G401 (cell line): ENCODE measurements at regions not wholly inside any gene's neighbourhood (a gene's known extent, or its start where the extent isn't known, plus 50 kb on each side); places are given as distances from the start of the nearest gene placed in this dataset.

Source experiments
- DNase-seq: peaks from one replicate; pipeline ENCODE4 v3.0.0-alpha.2; 2015; ENCODE audit warnings: low spot score
- in situ Hi-C: cut with HindIII; loops from 2 replicates; pipeline ENCODE4 v1.10.0; 2016; ENCODE audit warnings: low sequenced_read_pairs, mixed read lengths

- no peak for DNase-seq
- in situ Hi-C loops: no loop called here
Measured at GRCh38 chr16:85262558-85263238, 150.4 kb upstream of the CIBAR2 start.

GRCh38 chr16:85263239-85263585 lies 150.9 kb upstream of the CIBAR2 start:
- DNase-seq: no peak
- in situ Hi-C loops: no loop called here

GRCh38 chr16:85264752-85265151 lies 152.5 kb upstream of the CIBAR2 start:
- no peak for DNase-seq
- in situ Hi-C loops: no loop called here

- DNase-seq: no peak
- in situ Hi-C loops: no loop called here
Measured at GRCh38 chr16:85265161-85265784, 153.0 kb upstream of the CIBAR2 start.

- in situ Hi-C loops: no loop called here
- DNase-seq: no peak
Measured at GRCh38 chr16:85265810-85266209, 153.5 kb upstream of the CIBAR2 start.

- no peak for DNase-seq
- in situ Hi-C loops: no loop called here
Measured at GRCh38 chr16:85266857-85267256, 154.6 kb upstream of the CIBAR2 start.

- in situ Hi-C loops: no loop called here
- DNase-seq: no peak
Measured at GRCh38 chr16:85267414-85267945, 155.2 kb upstream of the CIBAR2 start.

- in situ Hi-C loops: no loop called here
- DNase-seq: no peak
Measured at GRCh38 chr16:85269165-85269564, 156.9 kb upstream of the CIBAR2 start.

- in situ Hi-C loops: no loop called here
Measured at GRCh38 chr16:85270374-85270773, 158.1 kb upstream of the CIBAR2 start.

GRCh38 chr16:85271198-85271597 lies 158.9 kb upstream of the CIBAR2 start:
- DNase-seq: no peak
- in situ Hi-C loops: no loop called here

More at GRCh38 chr16:85270374-85270773, 158.1 kb upstream of the CIBAR2 start:
- DNase-seq: no peak

- DNase-seq: no peak
- in situ Hi-C loops: no loop called here
Measured at GRCh38 chr16:85273293-85273692, 161.0 kb upstream of the CIBAR2 start.

- DNase-seq: no peak
- in situ Hi-C loops: no loop called here
Measured at GRCh38 chr16:85274501-85274900, 162.2 kb upstream of the CIBAR2 start.

GRCh38 chr16:85274924-85275323 lies 162.7 kb upstream of the CIBAR2 start:
- in situ Hi-C loops: no loop called here
- peak; percentile 63 for DNase-seq

GRCh38 chr16:85275533-85276249 lies 163.4 kb upstream of the CIBAR2 start:
- peak; percentile 87 for DNase-seq
- in situ Hi-C loops: no loop called here

- in situ Hi-C loops: no loop called here
Measured at GRCh38 chr16:85276258-85276657, 164.0 kb upstream of the CIBAR2 start.

GRCh38 chr16:85276721-85277120 lies 164.4 kb upstream of the CIBAR2 start:
- in situ Hi-C loops: no loop called here
- no peak for DNase-seq

More at GRCh38 chr16:85276258-85276657, 164.0 kb upstream of the CIBAR2 start:
- DNase-seq: no peak

GRCh38 chr16:85278839-85279238 lies 166.6 kb upstream of the CIBAR2 start:
- in situ Hi-C loops: no loop called here
- DNase-seq: no peak

- DNase-seq: no peak
- in situ Hi-C loops: no loop called here
Measured at GRCh38 chr16:85279402-85279801, 167.1 kb upstream of the CIBAR2 start.

- in situ Hi-C loops: no loop called here
- DNase-seq: no peak
Measured at GRCh38 chr16:85279825-85280545, 167.7 kb upstream of the CIBAR2 start.

GRCh38 chr16:85281181-85281580 lies 168.9 kb upstream of the CIBAR2 start:
- in situ Hi-C loops: no loop called here
- DNase-seq: no peak
